Stomach (tissue), 8 donors: ENCODE measurements at regions not wholly inside any gene's neighbourhood (a gene's known extent, or its start where the extent isn't known, plus 50 kb on each side); places are given as distances from the start of the nearest gene placed in this dataset.

ENCODE experiments used
- DNase-seq, 2 donors: peaks; one replicate each; pipeline versions ENCODE4 v3.0.0 to v3.0.0-alpha.2; 2013 to 2019
- H3K27ac ChIP-seq, 5 donors: fragments of 200-600 bp in 4 of 5; sonication (generic) in 4 of 5; one replicate each; pipeline ENCODE4 v1.5.1; 2013 to 2019; ENCODE audit warnings: mild to moderate bottlenecking in 1 of 5, moderate library complexity in 1 of 5
- H3K27me3 ChIP-seq, 3 donors: fragments of 200-600 bp; sonication (generic); one replicate each; pipeline ENCODE4 v1.5.1; 2017 to 2019; ENCODE audit warnings: mixed run types in 1 of 3
- H3K36me3 ChIP-seq, 4 donors: fragments of 200-600 bp; sonication (generic); 1 replicate in 3 of 4; 2 replicates in 1 of 4; pipeline ENCODE4 v1.5.1; 2016 to 2019
- H3K4me1 ChIP-seq, 4 donors: fragments of 200-600 bp; sonication (generic); one replicate each; pipeline ENCODE4 v1.5.1; 2016 to 2019
- H3K4me3 ChIP-seq, 4 donors: fragments of 200-600 bp; sonication (generic) in 3 of 4; one replicate each; pipeline ENCODE4 v1.5.1; 2016 to 2019; ENCODE audit warnings: mild to moderate bottlenecking in 1 of 4
- H3K9me3 ChIP-seq, 4 donors: fragments of 200-600 bp; sonication (generic); one replicate each; pipeline ENCODE4 v1.5.1; 2016 to 2019
- EP300 ChIP-seq: sonication (generic); formaldehyde crosslinking; IDR thresholded peaks from one replicate; pipeline ENCODE4 v1.6.1; 2017; ENCODE audit warnings: antibody characterized with exemption
- POLR2A ChIP-seq, 4 donors: fragments of 450-650 bp; IDR thresholded peaks; one replicate each; pipeline ENCODE4 v1.6.1; 2016; ENCODE audit warnings: antibody characterized with exemption in 4 of 4, control low read depth in 2 of 4, mild to moderate bottlenecking in 1 of 4, moderate library complexity in 1 of 4
- POLR2AphosphoS5 ChIP-seq, 3 donors: sonication (generic); formaldehyde crosslinking; IDR thresholded peaks; one replicate each; pipeline ENCODE4 v1.6.1; 2016; ENCODE audit warnings: antibody characterized with exemption in 3 of 3
- WGBS, 5 donors: extraction: QIAGEN DNeasy Blood & Tissue Kit in 3 of 5; methylation state at CpG; one replicate each; pipeline versions ENCODE4 v1.1.5 to v1.1.7; 2013 to 2018; 5-methylcytosine and 5-hydroxymethylcytosine counted together
- intact Hi-C: fragments of 100-400 bp; cut with DNase I; formaldehyde crosslinking; loops from one replicate; pipeline ENCODE4 v1.15.1; 2023; ENCODE audit warnings: low total_unique reads
- TF ChIP-seq, protein P1 (sequence below), 7 experiments: fragments of 450-650 bp in 4 of 7; fragments of 200-600 bp in 3 of 7; sonication (generic) in 3 of 7; IDR thresholded peaks; one replicate each; pipeline ENCODE4 v1.5.1; 2016 to 2019; ENCODE audit warnings: antibody characterized with exemption in 7 of 7, control low read depth in 2 of 7, mild to moderate bottlenecking in 1 of 7
- donor health status: healthy with polysubstance abuse.
- donor health status: Bipolar disorder and iron deficiency.
- donor health status: healthy.

DNA sequence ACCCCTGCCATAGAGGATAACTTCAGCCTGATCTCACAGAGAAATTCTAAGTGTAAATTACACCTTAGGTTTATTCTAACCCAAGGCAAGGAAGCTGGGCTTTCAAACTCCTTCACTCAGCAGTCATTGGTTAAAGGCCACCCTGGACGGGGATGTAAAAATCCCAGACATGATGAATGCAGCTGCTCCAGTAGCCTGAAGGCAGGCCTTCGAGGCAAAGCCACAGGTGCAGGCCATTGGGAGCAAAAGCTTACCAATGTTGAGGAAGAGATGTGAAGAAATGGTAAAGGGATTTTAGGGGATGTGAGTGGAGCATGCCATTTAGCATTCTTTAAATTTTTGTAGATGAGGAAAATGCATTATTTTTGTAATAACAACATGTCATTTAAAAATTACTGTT lies 514.4 kb downstream of the XYLT1 start:
- H3K36me3 ChIP-seq: no peaks in the 10 kb centered on the region
- H3K4me3 ChIP-seq: no peak overlapping the region
- H3K4me1 ChIP-seq: no peaks in the 10 kb centered on the region
- TF ChIP-seq POLR2A (IDR thresholded peaks at IDR 0.05) (no peak), POLR2AphosphoS5 (IDR thresholded peaks at IDR 0.05) (no peak), EP300 (no peak)
- TF ChIP-seq, protein P1, sequence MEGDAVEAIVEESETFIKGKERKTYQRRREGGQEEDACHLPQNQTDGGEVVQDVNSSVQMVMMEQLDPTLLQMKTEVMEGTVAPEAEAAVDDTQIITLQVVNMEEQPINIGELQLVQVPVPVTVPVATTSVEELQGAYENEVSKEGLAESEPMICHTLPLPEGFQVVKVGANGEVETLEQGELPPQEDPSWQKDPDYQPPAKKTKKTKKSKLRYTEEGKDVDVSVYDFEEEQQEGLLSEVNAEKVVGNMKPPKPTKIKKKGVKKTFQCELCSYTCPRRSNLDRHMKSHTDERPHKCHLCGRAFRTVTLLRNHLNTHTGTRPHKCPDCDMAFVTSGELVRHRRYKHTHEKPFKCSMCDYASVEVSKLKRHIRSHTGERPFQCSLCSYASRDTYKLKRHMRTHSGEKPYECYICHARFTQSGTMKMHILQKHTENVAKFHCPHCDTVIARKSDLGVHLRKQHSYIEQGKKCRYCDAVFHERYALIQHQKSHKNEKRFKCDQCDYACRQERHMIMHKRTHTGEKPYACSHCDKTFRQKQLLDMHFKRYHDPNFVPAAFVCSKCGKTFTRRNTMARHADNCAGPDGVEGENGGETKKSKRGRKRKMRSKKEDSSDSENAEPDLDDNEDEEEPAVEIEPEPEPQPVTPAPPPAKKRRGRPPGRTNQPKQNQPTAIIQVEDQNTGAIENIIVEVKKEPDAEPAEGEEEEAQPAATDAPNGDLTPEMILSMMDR (IDR thresholded peaks at IDR 0.05): no peak
- peaks cover 0 to 9% (median 0%) of the 10 kb centered on the region in 3 donors for H3K27me3 ChIP-seq
- intact Hi-C loops: no loop called here
- H3K27ac ChIP-seq: no peak overlapping the region
- DNase-seq: no peak
- no peaks in the 10 kb centered on the region for H3K9me3 ChIP-seq
- 52 to 72% (median 68%) methylated on average over 2 of the region's 2 CpGs for WGBS, 5 donors

DNA sequence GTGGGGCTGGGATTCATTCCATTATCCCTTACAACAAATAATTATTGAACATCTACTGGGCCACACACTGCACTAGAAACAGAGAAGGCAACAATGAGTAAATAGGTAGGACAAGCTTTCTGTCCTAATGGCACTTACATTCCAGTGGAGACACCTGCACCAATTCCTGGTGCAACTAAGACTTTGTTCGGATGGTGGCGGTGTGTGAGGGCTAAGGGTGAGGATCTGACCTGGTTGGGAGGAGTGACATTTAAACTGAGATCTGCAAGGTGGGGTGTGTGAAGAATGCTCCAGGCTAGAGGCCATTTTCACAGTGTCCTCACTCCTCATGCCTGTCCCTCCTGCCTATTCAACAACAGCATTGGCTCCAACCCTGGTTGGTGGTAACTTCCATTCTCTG lies 510.0 kb downstream of the XYLT1 start:
- intact Hi-C loops: no loop called here
- TF ChIP-seq, protein P1 (IDR thresholded peaks at IDR 0.05): no peak
- no peak for TF ChIP-seq POLR2A (IDR thresholded peaks at IDR 0.05)
- no peak for TF ChIP-seq EP300
- TF ChIP-seq POLR2AphosphoS5 (IDR thresholded peaks at IDR 0.05): no peak
- 79 to 96% (median 82%) methylated on average over 2 of the region's 2 CpGs for WGBS, 5 donors
- H3K9me3 ChIP-seq: peaks cover 0 to 4% (median 0%) of the 10 kb centered on the region in 4 donors
- no peak for DNase-seq
- H3K27me3 ChIP-seq: peaks cover 0 to 9% (median 0%) of the 10 kb centered on the region in 3 donors
- H3K36me3 ChIP-seq: no peaks in the 10 kb centered on the region
- H3K4me3 ChIP-seq: no peak overlapping the region
- no peaks in the 10 kb centered on the region for H3K4me1 ChIP-seq
- H3K27ac ChIP-seq: no peak overlapping the region

DNA sequence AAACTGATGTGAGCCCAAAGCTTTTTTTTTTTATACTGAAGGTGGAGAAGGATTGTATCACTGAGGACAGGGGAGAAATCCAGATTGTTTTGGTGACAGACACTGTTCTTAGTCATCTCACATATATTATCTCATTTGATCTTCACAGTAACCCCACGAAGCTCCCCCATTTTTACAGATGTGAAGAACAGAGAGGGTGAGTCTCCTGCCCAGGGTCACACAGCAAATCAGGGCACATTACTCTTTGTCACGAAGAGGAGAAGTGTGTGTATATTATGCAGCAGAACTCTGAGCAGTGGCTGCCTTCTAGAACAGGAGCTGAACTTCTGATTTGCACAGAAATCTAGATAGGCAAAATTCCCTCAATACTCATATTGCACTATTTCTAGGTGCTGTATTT lies 504.3 kb downstream of the XYLT1 start:
- WGBS, 5 donors: 51 to 64% (median 53%) methylated on average over 2 of the region's 2 CpGs

GRCh38 chr16:16971042-16971441 lies 499.7 kb downstream of the XYLT1 start:
- WGBS, 5 donors: 91 to 100% (median 95%) methylated on average over 1 of the region's 1 CpG
- DNase-seq: no peak

More for the DNA sequence above, 504.3 kb downstream of the XYLT1 start:
- H3K4me1 ChIP-seq: no peaks in the 10 kb centered on the region
- H3K36me3 ChIP-seq: no peaks in the 10 kb centered on the region
- H3K4me3 ChIP-seq: no peak overlapping the region
- H3K27ac ChIP-seq: no peak overlapping the region
- no peak for DNase-seq
- H3K27me3 ChIP-seq: peaks cover 0 to 4% (median 0%) of the 10 kb centered on the region in 3 donors
- TF ChIP-seq POLR2A (IDR thresholded peaks at IDR 0.05) (no peak), EP300 (no peak)
- H3K9me3 ChIP-seq: peaks cover 0 to 19% (median 8%) of the 10 kb centered on the region in 4 donors
- intact Hi-C loops: no loop called here

GRCh38 chr16:16972831-16973230 lies 497.9 kb downstream of the XYLT1 start:
- Histone ChIP-seq H3K4me1 (no peaks in the 10 kb centered on the region), H3K36me3 (no peaks in the 10 kb centered on the region), H3K4me3 (no peak overlapping the region), H3K27ac (no peak overlapping the region), H3K9me3 (peaks cover 0 to 19% (median 6%) of the 10 kb centered on the region in 4 donors), H3K27me3 (peaks cover 0 to 7% (median 0%) of the 10 kb centered on the region in 3 donors)
- TF ChIP-seq POLR2AphosphoS5 (IDR thresholded peaks at IDR 0.05): no peak
- TF ChIP-seq, protein P1 (IDR thresholded peaks at IDR 0.05): no peak
- no peak for TF ChIP-seq EP300
- no peak for TF ChIP-seq POLR2A (IDR thresholded peaks at IDR 0.05)
- intact Hi-C loops: no loop called here
- no peak for DNase-seq
- WGBS, 5 donors: 82 to 89% (median 85%) methylated on average over 4 of the region's 4 CpGs

More at GRCh38 chr16:16971042-16971441, 499.7 kb downstream of the XYLT1 start:
- Histone ChIP-seq H3K27me3 (peaks cover 0 to 7% (median 0%) of the 10 kb centered on the region in 3 donors), H3K27ac (no peak overlapping the region), H3K4me1 (no peaks in the 10 kb centered on the region), H3K9me3 (peaks cover 0 to 19% (median 6%) of the 10 kb centered on the region in 4 donors), H3K36me3 (no peaks in the 10 kb centered on the region), H3K4me3 (no peak overlapping the region)
- TF ChIP-seq EP300 (no peak), POLR2AphosphoS5 (IDR thresholded peaks at IDR 0.05) (no peak), POLR2A (IDR thresholded peaks at IDR 0.05) (no peak)
- TF ChIP-seq, protein P1 (IDR thresholded peaks at IDR 0.05): no peak
- intact Hi-C loops: no loop called here
